ENCODE measurements at regions not wholly inside any gene's neighbourhood (a gene's known extent, or its start where the extent isn't known, plus 50 kb on each side); places are given as distances from the start of the nearest gene placed in this dataset.

GRCh38 chr1:232484856-232485255, 145.1 kb downstream of the SIPA1L2 start:
- ChIA-PET POLR2A (no interaction called here), CTCF (no interaction called here)
- H3K27me3 ChIP-seq (ENCODE audit: control insufficient read depth, insufficient read depth, low read length), result no peaks in the 10 kb centered on the region
- intact Hi-C loops (cut with micrococcal nuclease; ENCODE audit: unreplicated experiment), result no loop called here
- in situ Hi-C loops (cut with HindIII; ENCODE audit: low pct_unique_long_range_greater_than_20kb, low sequenced_read_pairs), result no loop called here
- ATAC-seq, result no peak
- TF ChIP-seq TCF7L2 (IDR thresholded peaks at IDR 0.05; ENCODE audit: low read depth, low read length) (no peak), SIN3A (IDR thresholded peaks at IDR 0.05; ENCODE audit: borderline replicate concordance, insufficient read depth, low read depth, low read length) (no peak), REST (IDR thresholded peaks at IDR 0.05; ENCODE audit: insufficient read depth in 1 of 2, low read depth in 2 of 2, low read length in 1 of 2) (no peak), POLR2AphosphoS5 (IDR thresholded peaks at IDR 0.05; ENCODE audit: low read depth, low read length) (no peak)
- TF ChIP-seq, protein P1, sequence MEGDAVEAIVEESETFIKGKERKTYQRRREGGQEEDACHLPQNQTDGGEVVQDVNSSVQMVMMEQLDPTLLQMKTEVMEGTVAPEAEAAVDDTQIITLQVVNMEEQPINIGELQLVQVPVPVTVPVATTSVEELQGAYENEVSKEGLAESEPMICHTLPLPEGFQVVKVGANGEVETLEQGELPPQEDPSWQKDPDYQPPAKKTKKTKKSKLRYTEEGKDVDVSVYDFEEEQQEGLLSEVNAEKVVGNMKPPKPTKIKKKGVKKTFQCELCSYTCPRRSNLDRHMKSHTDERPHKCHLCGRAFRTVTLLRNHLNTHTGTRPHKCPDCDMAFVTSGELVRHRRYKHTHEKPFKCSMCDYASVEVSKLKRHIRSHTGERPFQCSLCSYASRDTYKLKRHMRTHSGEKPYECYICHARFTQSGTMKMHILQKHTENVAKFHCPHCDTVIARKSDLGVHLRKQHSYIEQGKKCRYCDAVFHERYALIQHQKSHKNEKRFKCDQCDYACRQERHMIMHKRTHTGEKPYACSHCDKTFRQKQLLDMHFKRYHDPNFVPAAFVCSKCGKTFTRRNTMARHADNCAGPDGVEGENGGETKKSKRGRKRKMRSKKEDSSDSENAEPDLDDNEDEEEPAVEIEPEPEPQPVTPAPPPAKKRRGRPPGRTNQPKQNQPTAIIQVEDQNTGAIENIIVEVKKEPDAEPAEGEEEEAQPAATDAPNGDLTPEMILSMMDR (IDR thresholded peaks at IDR 0.05), result no peak
- H3K36me3 ChIP-seq (ENCODE audit: control insufficient read depth, insufficient read depth, low read length), result no peaks in the 10 kb centered on the region
- H3K9me3 ChIP-seq (ENCODE audit: control insufficient read depth, insufficient read depth, low read depth, low read length), result no peaks in the 10 kb centered on the region
- no peak overlapping the region for H3K4me3 ChIP-seq (ENCODE audit: low read depth in 2 of 2, low read length in 2 of 2)
- no peaks in the 10 kb centered on the region for H3K4me1 ChIP-seq (ENCODE audit: control insufficient read depth, insufficient read depth, low read length)
- DNase-seq (ENCODE audit: low read depth, low spot score), result no peak
- H3K27ac ChIP-seq (ENCODE audit: low read length), result no peak overlapping the region
- no TSS peak for BruUV-seq (replicated peaks)

- Histone ChIP-seq H3K9me3 (ENCODE audit: control insufficient read depth, insufficient read depth, low read depth, low read length) (no peaks in the 10 kb centered on the region), H3K4me3 (ENCODE audit: low read depth in 2 of 2, low read length in 2 of 2) (no peak overlapping the region), H3K27ac (ENCODE audit: low read length) (no peak overlapping the region), H3K4me1 (ENCODE audit: control insufficient read depth, insufficient read depth, low read length) (no peaks in the 10 kb centered on the region), H3K27me3 (ENCODE audit: control insufficient read depth, insufficient read depth, low read length) (no peaks in the 10 kb centered on the region), H3K36me3 (ENCODE audit: control insufficient read depth, insufficient read depth, low read length) (no peaks in the 10 kb centered on the region)
- intact Hi-C loops (cut with micrococcal nuclease; ENCODE audit: unreplicated experiment), result no loop called here
- DNase-seq (ENCODE audit: low read depth, low spot score) (no peak), ATAC-seq (no peak)
- CTCF ChIA-PET, result interaction anchor here (0.8 kb wide), 1 partner anchor 143 kb away, joined by 3 read pairs; no protein-coding TSS in a partner anchor
- no TSS peak for BruUV-seq (replicated peaks)
- POLR2A ChIA-PET, result no interaction called here
- no peak for TF ChIP-seq TCF7L2 (IDR thresholded peaks at IDR 0.05; ENCODE audit: low read depth, low read length)
- no peak for TF ChIP-seq SIN3A (IDR thresholded peaks at IDR 0.05; ENCODE audit: borderline replicate concordance, insufficient read depth, low read depth, low read length)
- TF ChIP-seq, protein P1 (IDR thresholded peaks at IDR 0.05), result no peak
- no peak for TF ChIP-seq REST (IDR thresholded peaks at IDR 0.05; ENCODE audit: insufficient read depth in 1 of 2, low read depth in 2 of 2, low read length in 1 of 2)
- no peak for TF ChIP-seq POLR2AphosphoS5 (IDR thresholded peaks at IDR 0.05; ENCODE audit: low read depth, low read length)
- in situ Hi-C loops (cut with HindIII; ENCODE audit: low pct_unique_long_range_greater_than_20kb, low sequenced_read_pairs), result no loop called here
Observed at GRCh38 chr1:232483826-232484225, 146.1 kb downstream of the SIPA1L2 start.
